ENCODE measurements at regions not wholly inside any gene's neighbourhood (a gene's known extent, or its start where the extent isn't known, plus 50 kb on each side); places are given as distances from the start of the nearest gene placed in this dataset.

DNA sequence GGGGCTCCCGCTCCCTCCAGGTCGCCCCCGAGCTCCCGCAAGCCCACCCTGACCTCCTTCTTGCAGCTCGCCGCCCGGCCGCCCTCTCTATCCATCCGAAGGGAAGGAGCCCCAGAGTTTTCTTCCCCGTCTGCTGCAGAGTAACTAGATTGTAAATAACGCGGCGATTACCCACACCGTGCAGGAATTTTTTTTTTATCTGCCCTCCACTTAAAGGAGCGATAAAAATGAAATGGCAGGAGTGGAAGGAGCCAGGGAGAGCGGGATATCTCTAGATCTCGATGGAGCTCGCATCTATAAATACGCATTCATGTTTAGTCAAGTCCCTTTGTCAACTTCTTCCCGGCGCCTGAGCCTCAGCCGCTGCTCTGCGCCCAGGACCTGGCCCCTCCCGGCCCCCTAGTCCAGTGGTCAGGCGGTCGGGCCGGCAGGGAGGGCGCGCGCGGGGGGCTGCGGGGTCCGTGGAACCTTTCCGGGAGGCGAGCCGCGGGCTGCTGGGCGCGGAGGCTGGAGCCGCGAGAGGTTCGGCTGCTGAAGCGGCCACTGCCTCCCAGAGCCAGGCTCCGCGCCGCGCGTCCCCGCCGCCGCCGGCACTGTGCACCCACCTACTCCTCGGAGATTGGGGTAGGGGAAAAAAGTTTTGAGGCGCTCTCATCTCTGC is 386.0 kb downstream of the BCAT1 start:
- Histone ChIP-seq H3K36me3 (replicated peaks; ENCODE audit: insufficient read depth, low read depth) (no peaks in the 10 kb centered on the region), H3K4me1 (ENCODE audit: insufficient read depth) (peaks cover 4% of the 10 kb centered on the region), H3K4me3 (peak overlapping the region; percentile 81), H3K9me2 (replicated peaks; ENCODE audit: insufficient read depth) (no peaks in the 10 kb centered on the region), H3K9me3 (ENCODE audit: low read depth) (no peaks in the 10 kb centered on the region), H3K4me2 (peak overlapping the region; percentile 94), H3K27ac (peak overlapping the region; percentile 72), H2AFZ (peak overlapping the region; percentile 77), H3K27me3 (peaks cover 11% of the 10 kb centered on the region), H4K20me1 (ENCODE audit: insufficient read depth, poor library complexity, severe bottlenecking) (no peaks in the 10 kb centered on the region), H3K79me2 (peaks cover 8% of the 10 kb centered on the region)
- WGBS (ENCODE audit: low lambda C conversion rate, missing lambda C conversion rate) = under 1% methylated on average over 52 of the region's 54 CpGs
- DNase-seq (ENCODE audit: low spot score) = peak; percentile 50
- TF ChIP-seq CTCF (IDR thresholded peaks at IDR 0.05; ENCODE audit: poor library complexity) (no peak), EZH2phosphoT487 (IDR thresholded peaks at IDR 0.05; ENCODE audit: low read depth, severe bottlenecking, unreplicated experiment) (no peak), EZH2 (IDR thresholded peaks at IDR 0.05; ENCODE audit: borderline replicate concordance) (no peak)

- H3K4me2 ChIP-seq = peak overlapping the region; percentile 94
- peaks cover 4% of the 10 kb centered on the region for H3K4me1 ChIP-seq (ENCODE audit: insufficient read depth)
- H3K79me2 ChIP-seq = peaks cover 16% of the 10 kb centered on the region
- H3K9me3 ChIP-seq (ENCODE audit: low read depth) = no peaks in the 10 kb centered on the region
- no peaks in the 10 kb centered on the region for H3K9me2 ChIP-seq (replicated peaks; ENCODE audit: insufficient read depth)
- no peak for TF ChIP-seq EZH2phosphoT487 (IDR thresholded peaks at IDR 0.05; ENCODE audit: low read depth, severe bottlenecking, unreplicated experiment)
- TF ChIP-seq CTCF (IDR thresholded peaks at IDR 0.05; ENCODE audit: poor library complexity) = no peak
- TF ChIP-seq EZH2 (IDR thresholded peaks at IDR 0.05; ENCODE audit: borderline replicate concordance) = peak; percentile 52
- no peaks in the 10 kb centered on the region for H3K36me3 ChIP-seq (replicated peaks; ENCODE audit: insufficient read depth, low read depth)
- peaks cover 11% of the 10 kb centered on the region for H3K27me3 ChIP-seq
- H4K20me1 ChIP-seq (ENCODE audit: insufficient read depth, poor library complexity, severe bottlenecking) = no peaks in the 10 kb centered on the region
- peak overlapping the region; percentile 88 for H3K27ac ChIP-seq
- DNase-seq (ENCODE audit: low spot score) = peak; percentile 78
- peak overlapping the region; percentile 90 for H2AFZ ChIP-seq
- WGBS (ENCODE audit: low lambda C conversion rate, missing lambda C conversion rate) = 2% methylated on average over 48 of the region's 76 CpGs
- H3K4me3 ChIP-seq = peak overlapping the region; percentile 66
Observed at GRCh38 chr12:24561882-24562770, 386.8 kb downstream of the BCAT1 start.

- 4% methylated on average over 15 of the region's 15 CpGs for WGBS (ENCODE audit: low lambda C conversion rate, missing lambda C conversion rate)
- TF ChIP-seq EZH2 (IDR thresholded peaks at IDR 0.05; ENCODE audit: borderline replicate concordance) = peak; percentile 65
- no peak for TF ChIP-seq CTCF (IDR thresholded peaks at IDR 0.05; ENCODE audit: poor library complexity)
- TF ChIP-seq EZH2phosphoT487 (IDR thresholded peaks at IDR 0.05; ENCODE audit: low read depth, severe bottlenecking, unreplicated experiment) = no peak
- H4K20me1 ChIP-seq (ENCODE audit: insufficient read depth, poor library complexity, severe bottlenecking) = no peaks in the 10 kb centered on the region
Observed at GRCh38 chr12:24561411-24561871, 387.5 kb downstream of the BCAT1 start.

More at GRCh38 chr12:24561411-24561871, 387.5 kb downstream of the BCAT1 start:
- Histone ChIP-seq H3K27ac (peak overlapping the region; percentile 88), H3K4me2 (peak overlapping the region; percentile 94), H2AFZ (peak overlapping the region; percentile 90), H3K9me2 (replicated peaks; ENCODE audit: insufficient read depth) (no peaks in the 10 kb centered on the region), H3K79me2 (peaks cover 23% of the 10 kb centered on the region), H3K9me3 (ENCODE audit: low read depth) (no peaks in the 10 kb centered on the region), H3K4me3 (peak overlapping the region; percentile 66), H3K36me3 (replicated peaks; ENCODE audit: insufficient read depth, low read depth) (no peaks in the 10 kb centered on the region), H3K27me3 (peaks cover 11% of the 10 kb centered on the region), H3K4me1 (ENCODE audit: insufficient read depth) (peaks cover 4% of the 10 kb centered on the region)
- peak; percentile 46 for DNase-seq (ENCODE audit: low spot score)
